ENCODE measurements at regions not wholly inside any gene's neighbourhood (a gene's known extent, or its start where the extent isn't known, plus 50 kb on each side); places are given as distances from the start of the nearest gene placed in this dataset.

DNA sequence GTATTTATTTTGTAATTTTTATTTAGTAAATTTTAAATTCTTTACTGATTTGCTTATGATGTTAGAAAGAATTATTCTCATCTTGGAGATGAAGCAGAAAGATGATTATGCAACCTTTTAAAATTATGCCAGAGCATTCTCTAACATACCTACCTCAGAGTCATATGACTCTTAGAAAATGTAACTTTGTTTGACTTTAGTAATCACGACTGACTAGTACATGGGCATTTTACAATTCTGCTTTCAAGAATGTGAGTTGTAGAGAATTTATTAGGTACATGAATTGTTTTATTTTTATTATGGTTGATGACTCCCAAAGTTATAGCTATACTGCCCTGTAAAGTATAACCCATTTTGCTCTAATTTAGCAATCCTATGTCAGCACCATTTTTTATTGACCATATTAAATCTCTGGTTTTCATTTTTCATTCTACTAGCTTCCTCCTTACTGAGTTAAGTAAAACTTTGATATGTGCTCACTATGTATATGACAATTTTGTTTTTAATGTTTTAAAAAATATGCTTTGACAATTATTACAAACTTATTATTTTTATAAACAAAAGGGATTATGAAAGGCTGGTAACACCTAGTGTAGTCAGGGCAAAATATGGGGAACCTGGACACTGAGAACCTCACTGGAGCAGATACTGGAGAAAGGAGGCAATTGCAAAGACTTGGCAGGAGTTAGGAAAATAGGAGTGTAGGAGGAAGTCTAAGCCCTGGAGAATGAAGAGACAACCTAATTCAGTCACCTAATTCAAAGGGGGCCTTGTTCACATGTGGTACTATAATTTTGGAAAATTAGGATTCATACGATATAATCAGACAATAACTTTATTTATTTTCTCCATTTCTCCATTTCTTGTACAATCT lies 249.7 kb upstream of the DAB2 start:
- H3K4me1 ChIP-seq (ENCODE audit: control insufficient read depth, extremely low read depth, insufficient read depth, low read length) = peaks cover 7% of the 10 kb centered on the region
- no peaks in the 10 kb centered on the region for H3K27me3 ChIP-seq (ENCODE audit: control insufficient read depth, extremely low read depth, insufficient read depth, low read length)
- no peak for FAIRE-seq
- H3K79me2 ChIP-seq (ENCODE audit: control insufficient read depth, insufficient read depth, low read length) = no peaks in the 10 kb centered on the region
- no peaks in the 10 kb centered on the region for H3K36me3 ChIP-seq (ENCODE audit: control insufficient read depth in 2 of 2, extremely low read depth in 1 of 2, insufficient read depth in 2 of 2, low read length in 2 of 2)
- H3K9me1 ChIP-seq (ENCODE audit: control insufficient read depth, extremely low read depth, insufficient read depth, low read length) = no peaks in the 10 kb centered on the region
- no peak for TF ChIP-seq EZH2 (IDR thresholded peaks at IDR 0.05; ENCODE audit: low read length)
- TF ChIP-seq, protein P1, sequence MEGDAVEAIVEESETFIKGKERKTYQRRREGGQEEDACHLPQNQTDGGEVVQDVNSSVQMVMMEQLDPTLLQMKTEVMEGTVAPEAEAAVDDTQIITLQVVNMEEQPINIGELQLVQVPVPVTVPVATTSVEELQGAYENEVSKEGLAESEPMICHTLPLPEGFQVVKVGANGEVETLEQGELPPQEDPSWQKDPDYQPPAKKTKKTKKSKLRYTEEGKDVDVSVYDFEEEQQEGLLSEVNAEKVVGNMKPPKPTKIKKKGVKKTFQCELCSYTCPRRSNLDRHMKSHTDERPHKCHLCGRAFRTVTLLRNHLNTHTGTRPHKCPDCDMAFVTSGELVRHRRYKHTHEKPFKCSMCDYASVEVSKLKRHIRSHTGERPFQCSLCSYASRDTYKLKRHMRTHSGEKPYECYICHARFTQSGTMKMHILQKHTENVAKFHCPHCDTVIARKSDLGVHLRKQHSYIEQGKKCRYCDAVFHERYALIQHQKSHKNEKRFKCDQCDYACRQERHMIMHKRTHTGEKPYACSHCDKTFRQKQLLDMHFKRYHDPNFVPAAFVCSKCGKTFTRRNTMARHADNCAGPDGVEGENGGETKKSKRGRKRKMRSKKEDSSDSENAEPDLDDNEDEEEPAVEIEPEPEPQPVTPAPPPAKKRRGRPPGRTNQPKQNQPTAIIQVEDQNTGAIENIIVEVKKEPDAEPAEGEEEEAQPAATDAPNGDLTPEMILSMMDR (optimal IDR thresholded peaks at IDR 0.05 in 1 of 3, IDR thresholded peaks at IDR 0.05 in 1 of 3, conservative IDR thresholded peaks at IDR 0.05 in 1 of 3; ENCODE audit: extremely low read depth in 1 of 3, insufficient read depth in 2 of 3, low read length in 3 of 3) = no peak
- H3K9ac ChIP-seq (ENCODE audit: control insufficient read depth, extremely low read depth, insufficient read depth, low read length) = no peak overlapping the region
- H3K4me3 ChIP-seq (ENCODE audit: control insufficient read depth in 2 of 3, extremely low read depth in 1 of 3, insufficient read depth in 2 of 3, low read depth in 1 of 3, low read length in 3 of 3) = no peak overlapping the region
- DNase-seq (ENCODE audit: low read depth, low spot score) = no peak
- no peak overlapping the region for H3K4me2 ChIP-seq (ENCODE audit: control insufficient read depth, extremely low read depth, insufficient read depth, low read depth, low read length)
- no peak overlapping the region for H2AFZ ChIP-seq (ENCODE audit: control insufficient read depth, low read length)
- no peaks in the 10 kb centered on the region for H4K20me1 ChIP-seq (ENCODE audit: control insufficient read depth, extremely low read depth, insufficient read depth, low read length)
- no peak overlapping the region for H3K27ac ChIP-seq (ENCODE audit: control insufficient read depth, insufficient read depth, low read length)
- dilution Hi-C loops (cut with MboI; ENCODE audit: extremely low pct_ligation_motif_present, low sequenced_read_pairs) = no loop called here
- H3K9me3 ChIP-seq (ENCODE audit: control insufficient read depth, low read depth, low read length) = no peaks in the 10 kb centered on the region

DNA sequence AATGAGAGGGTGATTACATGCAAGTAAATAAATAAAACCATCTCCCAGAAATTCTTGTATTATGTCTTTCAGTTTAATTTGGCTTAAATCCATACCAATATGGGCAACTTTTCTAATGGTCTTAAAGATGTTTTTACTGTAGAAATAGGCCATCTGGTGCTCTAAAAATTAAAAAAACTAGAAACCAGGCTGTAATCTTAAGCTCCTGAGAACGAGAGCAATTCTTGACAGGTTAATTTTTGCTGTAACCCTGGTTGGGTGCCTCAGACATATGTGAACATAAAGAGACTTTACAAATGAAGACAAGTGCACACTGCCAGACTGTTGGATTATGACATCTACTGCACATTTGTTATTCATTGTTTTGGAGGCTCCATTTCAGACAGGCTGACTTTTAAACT lies 246.8 kb upstream of the DAB2 start:
- no peaks in the 10 kb centered on the region for H3K9me1 ChIP-seq (ENCODE audit: control insufficient read depth, extremely low read depth, insufficient read depth, low read length)
- no peaks in the 10 kb centered on the region for H3K4me1 ChIP-seq (ENCODE audit: control insufficient read depth, extremely low read depth, insufficient read depth, low read length)
- H3K79me2 ChIP-seq (ENCODE audit: control insufficient read depth, insufficient read depth, low read length) = no peaks in the 10 kb centered on the region
- no peaks in the 10 kb centered on the region for H3K9me3 ChIP-seq (ENCODE audit: control insufficient read depth, low read depth, low read length)
- H3K9ac ChIP-seq (ENCODE audit: control insufficient read depth, extremely low read depth, insufficient read depth, low read length) = no peak overlapping the region
- DNase-seq (ENCODE audit: low read depth, low spot score) = no peak
- no peaks in the 10 kb centered on the region for H4K20me1 ChIP-seq (ENCODE audit: control insufficient read depth, extremely low read depth, insufficient read depth, low read length)
- H3K27me3 ChIP-seq (ENCODE audit: control insufficient read depth, extremely low read depth, insufficient read depth, low read length) = no peaks in the 10 kb centered on the region
- no peak for FAIRE-seq
- H3K27ac ChIP-seq (ENCODE audit: control insufficient read depth, insufficient read depth, low read length) = no peak overlapping the region
- no peak overlapping the region for H2AFZ ChIP-seq (ENCODE audit: control insufficient read depth, low read length)
- H3K36me3 ChIP-seq (ENCODE audit: control insufficient read depth in 2 of 2, extremely low read depth in 1 of 2, insufficient read depth in 2 of 2, low read length in 2 of 2) = no peaks in the 10 kb centered on the region
- no peak for TF ChIP-seq EZH2 (IDR thresholded peaks at IDR 0.05; ENCODE audit: low read length)
- TF ChIP-seq, protein P1 (optimal IDR thresholded peaks at IDR 0.05 in 1 of 3, IDR thresholded peaks at IDR 0.05 in 1 of 3, conservative IDR thresholded peaks at IDR 0.05 in 1 of 3; ENCODE audit: extremely low read depth in 1 of 3, insufficient read depth in 2 of 3, low read length in 3 of 3) = no peak
- dilution Hi-C loops (cut with MboI; ENCODE audit: extremely low pct_ligation_motif_present, low sequenced_read_pairs) = no loop called here
- H3K4me2 ChIP-seq (ENCODE audit: control insufficient read depth, extremely low read depth, insufficient read depth, low read depth, low read length) = no peak overlapping the region
- no peak overlapping the region for H3K4me3 ChIP-seq (ENCODE audit: control insufficient read depth in 2 of 3, extremely low read depth in 1 of 3, insufficient read depth in 2 of 3, low read depth in 1 of 3, low read length in 3 of 3)
